ENCODE measurements at regions not wholly inside any gene's neighbourhood (a gene's known extent, or its start where the extent isn't known, plus 50 kb on each side); places are given as distances from the start of the nearest gene placed in this dataset.

- no peak for DNase-seq
Observed at GRCh38 chr14:100659345-100660001, 67.2 kb upstream of the DLK1 start.

GRCh38 chr14:100660498-100660881 is 66.2 kb upstream of the DLK1 start:
- DNase-seq, result no peak

DNA sequence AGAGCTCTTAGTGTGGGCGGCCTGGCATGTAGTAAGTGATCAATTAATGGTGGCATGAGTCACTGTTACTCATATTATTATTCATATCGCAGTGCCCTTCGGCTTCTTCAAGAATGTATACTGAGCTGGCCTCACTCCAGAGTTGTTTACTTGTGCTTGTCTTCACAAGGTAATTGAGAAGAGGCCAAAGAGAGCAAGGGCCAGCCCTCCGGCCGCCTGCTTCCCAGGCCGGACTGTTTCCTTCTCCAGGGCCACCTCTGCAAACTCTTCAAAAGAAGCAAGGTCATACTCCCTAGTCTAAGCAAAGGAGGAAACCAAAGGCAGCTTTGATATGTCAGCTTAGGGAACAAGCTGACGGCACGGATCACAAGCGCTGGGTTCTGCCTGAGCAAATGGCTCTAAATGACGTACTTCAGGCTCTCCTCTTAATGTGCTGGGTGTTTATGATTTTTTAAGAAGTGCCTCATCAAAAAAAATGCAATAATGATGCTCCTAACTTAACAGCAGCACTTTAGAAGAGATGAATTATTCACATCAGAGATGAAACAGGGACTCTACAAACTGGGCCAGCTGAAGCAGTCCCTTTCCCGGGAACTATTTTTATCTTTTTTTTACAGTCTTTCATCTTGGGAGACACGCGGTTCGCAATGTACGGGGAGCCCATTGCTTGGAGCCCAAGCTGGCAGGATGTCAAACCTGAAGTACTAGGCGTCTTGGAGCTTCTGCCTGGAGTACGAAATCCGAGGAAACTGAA is 65.6 kb upstream of the DLK1 start:
- no peak for DNase-seq

GRCh38 chr14:100662879-100663760 is 63.6 kb upstream of the DLK1 start:
- DNase-seq, result peak; percentile 40

DNA sequence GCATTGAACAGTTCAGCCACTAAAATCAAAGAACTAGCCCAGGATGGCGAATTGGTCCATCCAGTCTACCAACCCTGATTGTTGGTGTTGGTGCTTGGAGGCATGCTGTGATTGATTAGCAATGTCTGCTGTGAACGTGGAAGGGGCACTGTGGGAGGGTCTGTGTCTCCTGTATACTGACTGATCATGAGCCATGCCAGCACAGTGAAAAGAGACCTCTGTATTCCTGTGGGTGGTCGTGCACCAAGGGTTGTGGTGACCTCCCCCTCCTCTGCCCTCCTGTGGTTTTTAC is 63.0 kb upstream of the DLK1 start:
- no peak for DNase-seq

DNA sequence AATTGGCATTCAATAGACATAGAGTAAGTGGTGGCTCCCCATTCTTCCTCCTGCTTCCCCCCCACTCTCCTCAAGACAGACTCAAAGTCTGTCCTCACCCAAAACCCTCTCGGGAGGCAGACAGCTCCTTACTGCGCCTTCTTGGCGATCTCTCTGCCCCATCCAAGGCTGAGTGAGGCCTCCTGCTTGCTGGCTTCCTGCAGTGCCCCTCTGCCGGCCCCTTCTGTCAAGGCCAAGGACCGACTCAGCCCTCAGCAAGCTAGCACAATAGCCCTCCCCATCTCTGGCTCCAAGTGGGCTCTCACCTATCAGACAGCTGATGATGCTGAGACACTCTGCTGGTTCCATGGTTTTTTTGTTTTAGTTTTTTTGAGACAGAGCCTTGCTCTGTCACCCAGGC is 62.5 kb upstream of the DLK1 start:
- DNase-seq, result no peak

GRCh38 chr14:100664841-100665510 is 61.7 kb upstream of the DLK1 start:
- DNase-seq, result no peak

DNA sequence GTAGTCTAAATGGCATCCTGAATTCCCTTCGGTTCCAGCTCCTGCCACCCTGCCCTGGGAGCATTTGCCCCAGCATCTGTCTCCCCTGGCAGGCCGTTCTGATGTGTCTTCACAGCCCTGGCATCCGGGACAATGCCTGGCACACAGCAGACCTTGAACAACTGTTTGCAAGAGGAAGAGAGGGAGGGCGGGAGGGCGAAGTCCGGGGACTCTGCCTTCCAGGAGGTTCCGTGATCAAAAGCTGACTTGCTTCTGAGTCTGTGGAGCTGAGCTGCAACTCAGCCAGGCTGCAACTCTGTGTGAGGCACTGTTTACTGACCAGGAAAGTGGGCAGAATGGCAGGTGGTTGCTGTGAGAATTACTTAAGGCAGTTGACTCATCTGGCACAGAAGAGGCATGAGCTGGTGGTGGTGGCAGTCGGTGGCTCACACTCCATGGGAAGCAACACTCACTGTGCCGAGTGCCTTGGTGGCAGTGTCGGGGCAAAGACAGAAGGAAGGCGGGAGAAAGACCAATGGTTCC is 61.1 kb upstream of the DLK1 start:
- no peak for DNase-seq

GRCh38 chr14:100666403-100666802 is 60.3 kb upstream of the DLK1 start:
- no peak for DNase-seq

DNA sequence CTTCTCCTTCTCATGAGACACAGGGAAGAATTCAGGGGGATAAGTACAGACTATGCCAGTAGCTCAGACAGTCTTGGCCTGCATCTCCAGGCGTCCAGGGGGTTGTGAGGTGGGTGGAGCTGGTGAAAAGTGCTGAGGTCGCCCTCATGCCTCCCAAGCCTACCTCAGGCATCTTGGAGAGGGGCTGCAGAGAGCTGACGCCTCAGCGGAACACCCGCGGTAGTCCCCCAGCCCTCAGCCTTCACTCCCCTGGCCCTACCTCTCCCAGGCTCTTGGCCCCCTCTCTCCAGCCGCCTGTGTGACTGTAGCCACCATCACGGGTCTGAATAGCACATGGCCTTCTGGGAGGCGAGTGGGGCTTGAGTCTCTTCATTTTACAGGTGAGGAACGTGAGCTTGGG is 59.8 kb upstream of the DLK1 start:
- no peak for DNase-seq

GRCh38 chr14:100667656-100668055 is 59.0 kb upstream of the DLK1 start:
- DNase-seq, result no peak

GRCh38 chr14:100668352-100668751 is 58.3 kb upstream of the DLK1 start:
- no peak for DNase-seq

GRCh38 chr14:100669011-100669412 is 57.7 kb upstream of the DLK1 start:
- DNase-seq, result no peak

- DNase-seq, result no peak
Observed at GRCh38 chr14:100669468-100669867, 57.2 kb upstream of the DLK1 start.

- DNase-seq, result no peak
Observed at GRCh38 chr14:100670017-100670752, 56.5 kb upstream of the DLK1 start.

GRCh38 chr14:100670753-100671049 is 56.0 kb upstream of the DLK1 start:
- DNase-seq, result no peak

DNA sequence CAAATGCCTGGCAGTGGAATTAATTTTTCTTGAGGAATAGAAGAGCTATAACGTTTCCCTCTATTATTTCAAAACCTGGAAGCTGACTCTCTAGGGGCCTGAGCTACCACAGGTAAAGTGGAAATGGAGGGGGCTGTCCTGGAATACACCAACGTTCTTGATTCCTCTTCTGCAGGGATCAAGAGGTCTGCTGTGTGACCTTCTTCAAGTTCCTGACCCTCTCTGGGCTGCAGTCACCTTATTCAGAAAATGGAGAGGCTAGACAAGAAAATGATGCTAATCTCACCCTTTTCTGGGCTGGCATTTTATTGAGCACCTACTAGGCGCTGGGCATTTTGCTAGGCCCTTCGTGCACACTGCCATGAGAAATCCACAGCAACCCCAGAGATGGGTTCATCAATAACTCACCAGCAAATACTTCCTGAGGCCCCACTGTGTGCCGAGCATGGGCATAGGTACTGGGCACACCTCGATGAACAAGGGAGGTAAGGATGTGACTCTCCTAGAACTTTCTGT is 55.2 kb upstream of the DLK1 start:
- no peak for DNase-seq

GRCh38 chr14:100671906-100672305 is 54.8 kb upstream of the DLK1 start:
- DNase-seq, result no peak

DNA sequence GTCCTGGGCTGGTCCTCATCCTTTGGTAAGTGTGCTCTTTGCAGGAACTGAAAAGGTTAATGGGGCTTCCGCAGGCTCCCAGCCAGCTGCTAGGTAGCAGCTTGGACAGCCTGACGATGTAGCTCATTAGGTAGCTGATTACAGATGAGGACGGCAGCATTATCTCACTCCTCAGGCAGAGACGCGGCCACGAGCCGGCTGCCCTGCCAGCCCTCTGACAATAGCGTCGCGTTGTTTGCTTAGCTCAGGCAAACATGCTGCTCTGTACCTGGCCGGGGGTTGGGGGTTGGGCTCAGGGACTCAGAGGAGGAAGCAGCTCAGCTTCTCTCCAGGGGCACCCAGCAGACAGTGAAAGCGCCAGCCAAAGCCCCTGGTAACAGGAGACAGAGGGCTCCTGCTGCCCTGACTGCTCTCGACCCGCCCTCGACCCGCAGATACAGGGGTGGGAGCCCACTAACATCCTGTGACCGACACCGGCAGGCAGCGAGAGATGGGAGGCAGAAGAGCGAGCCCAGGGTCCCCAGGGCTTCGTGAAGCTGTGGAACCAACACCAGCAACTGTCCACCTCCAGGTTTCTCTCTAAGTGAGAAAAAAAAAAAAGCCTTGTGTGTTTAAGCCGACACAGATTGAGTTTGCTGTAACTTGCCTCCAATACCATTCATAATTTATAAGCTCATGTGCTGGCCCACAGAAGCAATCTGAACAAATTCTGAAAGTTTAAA is 53.4 kb upstream of the DLK1 start:
- no peak for DNase-seq

- DNase-seq, result no peak
Observed at GRCh38 chr14:100673807-100674154, 52.9 kb upstream of the DLK1 start.

DNA sequence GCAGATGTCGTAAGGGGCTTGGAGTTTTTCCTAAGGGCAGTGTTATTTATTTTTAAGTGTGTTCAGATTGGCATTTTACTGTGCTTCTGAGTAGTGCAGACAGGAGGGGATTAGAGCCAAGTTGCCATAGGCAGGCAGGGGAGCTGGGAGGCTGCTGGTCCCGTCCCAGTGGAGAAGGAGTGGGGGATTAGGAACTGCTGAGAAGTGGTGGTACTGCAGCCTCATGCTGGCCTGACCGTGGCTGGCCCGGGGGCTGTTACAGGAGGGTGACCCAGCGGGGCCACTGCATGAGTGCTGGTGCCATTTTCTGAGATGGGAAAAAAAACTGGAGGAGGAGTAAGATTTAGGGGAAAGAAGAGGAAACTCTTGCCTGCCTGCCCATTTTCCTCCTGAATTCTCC is 52.3 kb upstream of the DLK1 start:
- DNase-seq, result no peak

Data from activated CD4-positive, alpha-beta T cell treated with anti-CD3 and anti-CD28 coated beads for 1 hour (primary cell).